Spinal cord (tissue), 9 donors: ENCODE measurements at regions not wholly inside any gene's neighbourhood (a gene's known extent, or its start where the extent isn't known, plus 50 kb on each side); places are given as distances from the start of the nearest gene placed in this dataset.
"Not testable (repeated sequence)": the region's sequence is repeated elsewhere in the genome, so short reads cannot be mapped to it uniquely, and the experiment has no call there.

Experiments
- DNase-seq, 6 donors: peaks; one replicate each; pipeline versions ENCODE4 v3.0.0 to v3.0.0-alpha.2; 2013 to 2015; ENCODE audit warnings: low spot score in 6 of 6, low read depth in 4 of 6
- H3K27ac ChIP-seq: one replicate; pipeline ENCODE4 v1.5.1; 2013; ENCODE audit warnings: low read depth, low read length, control low read depth
- H3K27me3 ChIP-seq: one replicate; pipeline ENCODE4 v1.6.1; 2013; ENCODE audit warnings: low read length; ENCODE audit not compliant: control insufficient read depth, insufficient read depth
- H3K36me3 ChIP-seq: one replicate; pipeline ENCODE4 v1.6.1; 2013; ENCODE audit warnings: low read length; ENCODE audit not compliant: control insufficient read depth, insufficient read depth
- H3K4me1 ChIP-seq: one replicate; pipeline ENCODE4 v1.6.1; 2013; ENCODE audit warnings: low read length; ENCODE audit not compliant: control insufficient read depth, insufficient read depth
- H3K4me3 ChIP-seq: one replicate; pipeline ENCODE4 v1.5.1; 2013; ENCODE audit warnings: low read depth, low read length, control low read depth
- H3K9me3 ChIP-seq: one replicate; pipeline ENCODE4 v1.6.1; 2013; ENCODE audit warnings: low read length; ENCODE audit not compliant: control insufficient read depth, insufficient read depth
- WGBS: methylation state at CpG from one replicate; pipeline ENCODE4 v1.1.5; 2013; ENCODE audit warnings: missing lambda C conversion rate; ENCODE audit not compliant: insufficient coverage; 5-methylcytosine and 5-hydroxymethylcytosine counted together
- donor health status: healthy.

DNA sequence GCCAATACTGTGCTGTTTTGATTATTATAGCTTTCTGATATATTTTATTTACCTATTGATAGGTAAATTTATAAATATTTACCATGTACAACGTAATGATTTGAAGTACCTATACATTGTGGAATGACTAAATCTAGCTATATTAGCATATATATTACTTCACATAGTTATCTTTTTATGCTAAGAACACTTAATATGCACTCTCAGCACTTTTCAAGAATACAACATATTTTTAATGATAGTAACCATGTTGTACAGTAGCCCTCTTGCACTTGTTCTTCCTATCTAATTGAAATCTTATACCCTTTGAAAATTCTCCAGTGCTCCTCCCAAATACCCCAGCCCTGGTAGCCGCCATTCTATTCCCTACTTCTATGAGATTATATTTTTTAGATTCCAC is 604.0 kb upstream of the KIF2B start:
- no peaks in the 10 kb centered on the region for H3K36me3 ChIP-seq
- no peak overlapping the region for H3K27ac ChIP-seq
- H3K4me3 ChIP-seq: no peak overlapping the region
- WGBS: no CpG with 5 or more reads among the region's 2 CpGs
- H3K4me1 ChIP-seq: no peaks in the 10 kb centered on the region
- H3K9me3 ChIP-seq: peaks cover 3% of the 10 kb centered on the region
- DNase-seq: no peak
- no peaks in the 10 kb centered on the region for H3K27me3 ChIP-seq

DNA sequence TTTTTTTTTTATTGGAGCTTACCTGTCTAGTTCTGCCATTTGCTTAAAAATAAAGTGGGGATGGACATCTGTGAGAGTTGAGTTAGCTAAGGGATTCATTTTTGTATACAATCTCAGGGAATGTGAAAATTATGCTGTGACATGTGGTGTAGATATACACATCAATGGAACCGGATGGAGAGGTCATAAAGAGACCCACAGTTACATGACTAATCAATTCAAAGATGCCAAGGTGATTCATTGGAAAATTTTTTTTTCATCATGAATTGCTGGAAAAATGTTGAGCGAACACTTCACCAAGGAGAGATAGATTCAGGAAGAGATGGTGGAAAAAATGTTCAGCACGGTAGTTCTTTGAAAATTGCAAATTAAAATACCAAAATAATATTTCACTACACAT is 605.4 kb upstream of the KIF2B start:
- H3K9me3 ChIP-seq: peaks cover 3% of the 10 kb centered on the region
- H3K27ac ChIP-seq: no peak overlapping the region
- WGBS: no CpG with 5 or more reads among the region's 3 CpGs
- H3K27me3 ChIP-seq: no peaks in the 10 kb centered on the region
- H3K4me1 ChIP-seq: no peaks in the 10 kb centered on the region
- DNase-seq: no peak
- H3K4me3 ChIP-seq: no peak overlapping the region
- H3K36me3 ChIP-seq: no peaks in the 10 kb centered on the region

DNA sequence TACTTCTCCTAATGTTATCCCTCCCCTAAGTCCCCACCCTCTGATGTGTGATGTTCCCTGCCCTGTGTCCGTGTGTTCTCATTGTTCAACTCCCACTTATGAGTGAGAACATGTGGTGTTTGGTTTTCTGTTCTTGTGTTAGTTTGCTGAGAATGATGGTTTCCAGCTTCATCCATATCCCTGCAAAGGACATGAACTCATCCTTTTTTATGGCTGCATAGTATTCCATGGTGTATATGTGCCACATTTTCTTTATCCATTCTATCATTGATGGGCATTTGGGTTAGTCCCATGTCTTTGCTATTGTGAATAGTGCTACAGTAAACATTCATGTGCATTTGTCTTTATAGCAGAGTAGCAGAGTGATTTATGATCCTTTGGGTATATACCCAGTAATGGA is 613.8 kb upstream of the KIF2B start:
- not testable (repeated sequence) for DNase-seq, H3K4me1 ChIP-seq, H3K4me3 ChIP-seq, H3K27me3 ChIP-seq, H3K9me3 ChIP-seq, H3K36me3 ChIP-seq, H3K27ac ChIP-seq
- no CpG with 5 or more reads among the region's 1 CpG for WGBS

DNA sequence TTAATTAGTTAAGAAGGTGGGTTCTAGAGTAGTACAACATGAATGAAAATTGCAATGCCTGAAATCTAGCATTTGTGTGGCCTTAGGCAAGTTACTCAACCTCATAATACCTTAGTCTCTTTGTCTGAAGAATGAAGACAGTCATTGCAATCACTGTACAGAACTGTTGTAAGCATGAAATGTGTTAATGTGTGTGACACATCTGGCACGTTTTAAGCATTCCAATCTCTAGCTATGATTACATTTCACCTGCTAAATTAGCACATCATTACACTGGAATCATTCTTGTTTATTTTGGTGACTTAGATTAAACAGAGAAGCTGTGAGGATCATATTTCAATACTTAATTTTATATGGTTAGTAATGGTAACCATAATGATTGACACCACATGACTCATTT is 629.7 kb upstream of the KIF2B start:
- H3K27me3 ChIP-seq: no peaks in the 10 kb centered on the region
- H3K27ac ChIP-seq: no peak overlapping the region
- H3K9me3 ChIP-seq: no peaks in the 10 kb centered on the region
- DNase-seq: no peak
- no peaks in the 10 kb centered on the region for H3K36me3 ChIP-seq
- no peak overlapping the region for H3K4me3 ChIP-seq
- WGBS: no CpG with 5 or more reads among the region's 1 CpG
- H3K4me1 ChIP-seq: no peaks in the 10 kb centered on the region

DNA sequence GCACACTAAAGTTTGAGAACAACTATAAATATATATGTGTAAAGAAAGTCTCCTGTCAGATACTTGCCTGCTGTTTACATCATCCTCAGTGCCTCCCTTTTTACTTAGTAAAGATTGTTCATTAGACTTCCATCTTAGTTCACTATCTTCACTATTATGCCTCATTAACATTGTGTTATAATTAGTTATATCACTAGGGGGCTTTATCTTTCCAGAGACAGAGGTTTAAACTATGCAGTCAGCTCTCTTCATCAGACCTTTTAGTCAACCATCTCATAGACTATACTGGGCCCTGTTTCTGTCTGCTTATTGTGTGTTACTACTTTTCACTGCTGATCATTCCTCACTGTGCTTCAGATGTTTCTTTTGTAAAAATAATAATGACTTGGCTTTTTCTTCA is 630.8 kb upstream of the KIF2B start:
- H3K4me3 ChIP-seq: no peak overlapping the region
- no peaks in the 10 kb centered on the region for H3K27me3 ChIP-seq
- H3K36me3 ChIP-seq: no peaks in the 10 kb centered on the region
- H3K27ac ChIP-seq: no peak overlapping the region
- DNase-seq: peak in 2 of 6 donors; percentile 6 to 28
- H3K9me3 ChIP-seq: no peaks in the 10 kb centered on the region
- no peaks in the 10 kb centered on the region for H3K4me1 ChIP-seq

DNA sequence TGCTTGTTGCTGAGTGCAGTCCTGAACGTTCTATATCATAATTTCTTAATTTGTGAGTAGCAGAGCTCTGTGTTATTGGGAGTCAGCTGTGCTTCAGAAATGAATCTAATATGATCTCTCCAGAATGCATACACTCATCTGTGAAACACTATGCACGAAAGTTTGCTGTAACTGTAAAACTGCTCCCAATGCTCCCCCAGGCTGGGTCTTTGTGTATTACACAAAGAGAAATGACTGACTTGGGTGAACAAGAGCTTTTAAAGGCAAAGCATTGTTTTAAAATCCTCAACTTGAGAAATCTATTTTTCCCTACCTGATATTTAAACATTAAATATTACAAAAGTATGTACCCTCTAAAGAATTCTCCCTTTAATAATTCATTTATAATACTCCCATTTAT is 636.7 kb upstream of the KIF2B start:
- no peaks in the 10 kb centered on the region for H3K9me3 ChIP-seq
- WGBS: no CpG with 5 or more reads among the region's 2 CpGs
- H3K27me3 ChIP-seq: no peaks in the 10 kb centered on the region
- H3K4me1 ChIP-seq: no peaks in the 10 kb centered on the region
- H3K36me3 ChIP-seq: no peaks in the 10 kb centered on the region
- no peak overlapping the region for H3K4me3 ChIP-seq
- no peak overlapping the region for H3K27ac ChIP-seq
- peak in 3 of 6 donors; percentile 2 to 55 (median 5) for DNase-seq

DNA sequence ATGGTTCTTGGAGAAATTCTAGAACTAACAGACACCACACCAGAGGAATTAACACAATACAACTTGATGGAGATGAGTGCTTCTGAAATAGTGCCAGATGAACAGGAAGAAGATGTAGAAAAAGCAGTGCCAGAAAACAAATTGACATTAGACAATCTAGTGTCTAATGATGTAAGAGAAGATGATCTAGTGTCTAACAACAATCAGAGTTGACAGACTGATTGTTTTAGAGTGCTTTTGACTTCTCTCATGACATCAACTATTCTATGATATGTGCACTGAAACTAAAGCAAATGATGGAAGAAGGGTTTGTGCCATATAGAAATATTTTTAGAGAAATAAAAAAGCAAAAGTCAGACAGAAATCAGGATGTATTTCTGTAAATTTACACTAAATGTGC is 646.1 kb upstream of the KIF2B start:
- H3K9me3 ChIP-seq: peaks cover 1% of the 10 kb centered on the region
- no peaks in the 10 kb centered on the region for H3K36me3 ChIP-seq
- H3K4me3 ChIP-seq: no peak overlapping the region
- no peaks in the 10 kb centered on the region for H3K4me1 ChIP-seq
- no peak for DNase-seq
- H3K27ac ChIP-seq: no peak overlapping the region
- H3K27me3 ChIP-seq: no peaks in the 10 kb centered on the region

DNA sequence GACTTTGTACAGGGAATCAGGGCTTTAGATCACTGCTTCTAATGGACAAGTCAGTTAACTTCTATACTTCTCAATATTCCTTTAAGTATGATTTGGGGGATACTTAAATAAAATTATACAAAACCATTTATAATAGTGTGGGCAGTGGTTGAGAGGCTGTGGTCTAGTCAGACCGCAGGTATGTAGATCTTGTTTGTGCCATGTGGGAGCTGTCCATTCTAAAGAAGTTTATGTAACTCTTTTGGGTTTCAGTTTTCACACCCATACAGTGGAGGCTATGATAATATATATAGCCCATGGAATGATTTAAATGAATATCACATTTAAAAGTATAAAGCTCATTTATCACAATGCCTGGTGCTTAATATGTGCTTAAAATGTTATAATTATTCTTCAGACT is 654.3 kb upstream of the KIF2B start:
- WGBS: no CpG with 5 or more reads among the region's 1 CpG
- H3K4me3 ChIP-seq: no peak overlapping the region
- no peaks in the 10 kb centered on the region for H3K27me3 ChIP-seq
- no peak for DNase-seq
- no peak overlapping the region for H3K27ac ChIP-seq
- H3K36me3 ChIP-seq: no peaks in the 10 kb centered on the region
- H3K4me1 ChIP-seq: no peaks in the 10 kb centered on the region
- H3K9me3 ChIP-seq: no peaks in the 10 kb centered on the region

DNA sequence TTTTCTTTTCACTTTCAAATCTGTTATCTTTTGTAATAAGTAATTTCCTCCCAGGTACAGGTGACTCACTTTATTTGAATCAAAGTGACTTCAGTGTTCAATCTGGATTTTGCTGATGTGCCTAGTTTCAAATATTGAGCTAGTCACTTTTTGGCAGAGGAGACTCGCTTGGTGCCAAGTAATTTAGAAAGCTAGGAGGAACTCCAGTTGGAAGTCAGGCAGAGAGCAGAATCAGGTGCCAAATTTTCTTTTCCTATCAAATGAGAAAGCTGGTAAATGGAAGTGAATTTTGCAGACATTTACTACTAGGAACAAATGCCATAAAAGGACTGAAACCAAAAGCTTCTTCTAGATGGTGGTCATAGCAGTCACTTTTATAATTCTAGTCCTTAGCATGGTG is 656.0 kb upstream of the KIF2B start:
- H3K36me3 ChIP-seq: no peaks in the 10 kb centered on the region
- no peaks in the 10 kb centered on the region for H3K27me3 ChIP-seq
- no peaks in the 10 kb centered on the region for H3K4me1 ChIP-seq
- WGBS: no CpG with 5 or more reads among the region's 1 CpG
- DNase-seq: peak in 3 of 6 donors; percentile 7 to 67 (median 52)
- no peak overlapping the region for H3K27ac ChIP-seq
- no peak overlapping the region for H3K4me3 ChIP-seq
- no peaks in the 10 kb centered on the region for H3K9me3 ChIP-seq

DNA sequence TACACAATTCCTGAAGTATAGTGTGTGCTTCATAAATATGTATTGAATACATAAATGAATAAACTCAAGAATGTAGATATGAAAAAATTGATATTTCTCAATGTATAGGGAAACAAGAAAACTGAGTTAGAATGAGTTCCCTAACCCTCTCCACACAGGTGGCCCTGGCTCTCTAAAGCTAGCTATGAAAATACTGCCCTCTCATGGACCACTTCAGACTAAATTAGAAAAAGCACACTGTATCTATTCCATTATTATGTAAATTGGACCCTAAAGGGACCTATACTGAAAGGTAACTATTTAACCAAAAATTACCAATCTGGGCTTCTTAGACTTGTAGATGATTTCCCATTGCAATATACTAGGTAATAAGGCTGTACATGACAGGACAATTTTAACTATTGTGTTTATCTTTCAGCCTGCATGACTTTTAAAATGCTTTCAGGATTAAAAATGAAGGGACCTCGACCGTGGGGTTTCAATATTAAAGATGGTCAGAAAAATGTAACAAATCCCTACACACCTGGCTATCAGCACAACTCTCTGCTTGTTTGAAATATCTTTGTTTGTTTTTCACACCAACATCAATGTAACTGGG is 672.5 kb upstream of the KIF2B start:
- WGBS: no CpG with 5 or more reads among the region's 2 CpGs
- H3K27ac ChIP-seq: no peak overlapping the region
- no peaks in the 10 kb centered on the region for H3K9me3 ChIP-seq
- H3K4me1 ChIP-seq: no peaks in the 10 kb centered on the region
- DNase-seq: peak in 3 of 6 donors; percentile 15 to 89 (median 47)
- H3K4me3 ChIP-seq: no peak overlapping the region
- H3K36me3 ChIP-seq: no peaks in the 10 kb centered on the region
- no peaks in the 10 kb centered on the region for H3K27me3 ChIP-seq
